ENCODE measurements at regions not wholly inside any gene's neighbourhood (a gene's known extent, or its start where the extent isn't known, plus 50 kb on each side); places are given as distances from the start of the nearest gene placed in this dataset.

DNA sequence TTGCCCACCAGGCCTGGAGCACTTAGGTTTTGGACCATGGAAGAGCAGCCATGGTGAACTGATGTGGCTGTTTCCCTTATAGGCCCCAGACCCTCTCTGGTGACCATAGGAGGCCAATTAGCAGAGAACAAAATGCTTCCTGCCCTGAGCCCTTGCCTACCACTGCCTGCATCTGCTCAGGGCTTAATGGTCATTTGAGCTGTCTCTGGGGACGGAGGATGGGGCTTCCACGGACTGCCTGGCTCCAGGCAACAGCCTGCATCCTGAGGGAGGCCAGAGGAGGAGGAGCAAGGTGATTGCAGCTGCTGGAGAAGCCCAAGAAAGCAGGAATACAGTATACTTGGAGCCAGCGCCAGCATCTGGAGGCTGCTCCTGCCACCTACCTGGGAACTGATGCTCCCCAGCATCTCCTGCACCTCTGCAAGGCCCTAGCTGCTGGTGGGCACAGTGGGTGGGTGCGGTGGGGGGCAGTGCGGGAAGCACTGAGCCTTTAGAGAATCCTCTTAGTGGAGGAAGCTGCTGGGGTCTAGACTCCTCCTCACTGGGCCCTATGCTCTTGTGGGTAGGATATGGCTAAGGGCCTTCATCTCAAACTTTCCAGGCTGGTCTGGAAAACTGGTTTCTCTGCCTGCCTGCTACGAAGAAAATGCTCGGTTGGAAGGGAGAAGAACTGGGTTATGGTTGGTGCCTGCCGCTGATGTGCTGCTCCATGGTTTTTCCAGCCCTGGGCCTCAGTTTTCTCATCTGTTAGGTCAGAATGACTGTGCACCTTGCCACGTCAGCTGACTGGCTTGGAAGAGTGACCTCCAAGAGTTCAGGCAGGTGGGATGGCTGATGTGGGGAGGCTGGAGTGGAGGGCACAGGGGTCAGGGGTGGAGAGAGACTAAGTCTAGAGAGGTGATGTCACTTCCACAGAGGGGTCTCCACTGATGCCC is 158.8 kb upstream of the PJA1 start:
- no peak for TF ChIP-seq EZH2phosphoT487 (IDR thresholded peaks at IDR 0.05; ENCODE audit: low read depth)
- TF ChIP-seq, protein P1, sequence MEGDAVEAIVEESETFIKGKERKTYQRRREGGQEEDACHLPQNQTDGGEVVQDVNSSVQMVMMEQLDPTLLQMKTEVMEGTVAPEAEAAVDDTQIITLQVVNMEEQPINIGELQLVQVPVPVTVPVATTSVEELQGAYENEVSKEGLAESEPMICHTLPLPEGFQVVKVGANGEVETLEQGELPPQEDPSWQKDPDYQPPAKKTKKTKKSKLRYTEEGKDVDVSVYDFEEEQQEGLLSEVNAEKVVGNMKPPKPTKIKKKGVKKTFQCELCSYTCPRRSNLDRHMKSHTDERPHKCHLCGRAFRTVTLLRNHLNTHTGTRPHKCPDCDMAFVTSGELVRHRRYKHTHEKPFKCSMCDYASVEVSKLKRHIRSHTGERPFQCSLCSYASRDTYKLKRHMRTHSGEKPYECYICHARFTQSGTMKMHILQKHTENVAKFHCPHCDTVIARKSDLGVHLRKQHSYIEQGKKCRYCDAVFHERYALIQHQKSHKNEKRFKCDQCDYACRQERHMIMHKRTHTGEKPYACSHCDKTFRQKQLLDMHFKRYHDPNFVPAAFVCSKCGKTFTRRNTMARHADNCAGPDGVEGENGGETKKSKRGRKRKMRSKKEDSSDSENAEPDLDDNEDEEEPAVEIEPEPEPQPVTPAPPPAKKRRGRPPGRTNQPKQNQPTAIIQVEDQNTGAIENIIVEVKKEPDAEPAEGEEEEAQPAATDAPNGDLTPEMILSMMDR (IDR thresholded peaks at IDR 0.05; ENCODE audit: low read depth, low read length) = no peak

All from OCI-LY3 (cell line).